ENCODE measurements at regions not wholly inside any gene's neighbourhood (a gene's known extent, or its start where the extent isn't known, plus 50 kb on each side); places are given as distances from the start of the nearest gene placed in this dataset.

DNA sequence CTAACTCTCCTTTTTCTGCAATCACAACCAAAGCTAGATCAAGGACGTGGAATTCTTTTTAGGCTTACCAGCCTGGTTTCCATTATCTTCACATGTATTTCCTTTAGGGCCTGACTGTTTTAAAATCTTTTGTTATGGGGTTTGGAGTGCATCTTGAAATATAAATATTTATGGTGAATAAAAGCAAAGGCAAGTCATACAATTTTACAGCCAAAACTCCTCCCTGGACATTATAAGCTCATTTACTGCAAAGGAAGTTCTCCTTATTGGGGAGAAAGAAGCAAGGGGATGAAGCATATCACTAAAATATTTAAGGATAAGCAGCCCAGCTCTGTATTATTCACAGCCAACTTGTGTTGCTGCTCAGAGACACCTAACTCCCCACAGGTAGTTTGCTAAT is 132.2 kb upstream of the TARS1 start:
- TF ChIP-seq, protein P1, sequence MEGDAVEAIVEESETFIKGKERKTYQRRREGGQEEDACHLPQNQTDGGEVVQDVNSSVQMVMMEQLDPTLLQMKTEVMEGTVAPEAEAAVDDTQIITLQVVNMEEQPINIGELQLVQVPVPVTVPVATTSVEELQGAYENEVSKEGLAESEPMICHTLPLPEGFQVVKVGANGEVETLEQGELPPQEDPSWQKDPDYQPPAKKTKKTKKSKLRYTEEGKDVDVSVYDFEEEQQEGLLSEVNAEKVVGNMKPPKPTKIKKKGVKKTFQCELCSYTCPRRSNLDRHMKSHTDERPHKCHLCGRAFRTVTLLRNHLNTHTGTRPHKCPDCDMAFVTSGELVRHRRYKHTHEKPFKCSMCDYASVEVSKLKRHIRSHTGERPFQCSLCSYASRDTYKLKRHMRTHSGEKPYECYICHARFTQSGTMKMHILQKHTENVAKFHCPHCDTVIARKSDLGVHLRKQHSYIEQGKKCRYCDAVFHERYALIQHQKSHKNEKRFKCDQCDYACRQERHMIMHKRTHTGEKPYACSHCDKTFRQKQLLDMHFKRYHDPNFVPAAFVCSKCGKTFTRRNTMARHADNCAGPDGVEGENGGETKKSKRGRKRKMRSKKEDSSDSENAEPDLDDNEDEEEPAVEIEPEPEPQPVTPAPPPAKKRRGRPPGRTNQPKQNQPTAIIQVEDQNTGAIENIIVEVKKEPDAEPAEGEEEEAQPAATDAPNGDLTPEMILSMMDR (conservative IDR thresholded peaks at IDR 0.05; ENCODE audit: low read depth in 2 of 2), result no peak
- no peak for TF ChIP-seq JUNB (IDR thresholded peaks at IDR 0.05; ENCODE audit: unreplicated experiment)
- TF ChIP-seq CREB1 (CRISPR knock-in tag; IDR thresholded peaks at IDR 0.05; ENCODE audit: low read depth), result no peak
- no peak for TF ChIP-seq POLR2AphosphoS5 (IDR thresholded peaks at IDR 0.05; ENCODE audit: low read depth)

Measured in GM23338 (cell line).